ENCODE measurements at regions not wholly inside any gene's neighbourhood (a gene's known extent, or its start where the extent isn't known, plus 50 kb on each side); places are given as distances from the start of the nearest gene placed in this dataset.
"Not testable (repeated sequence)": the region's sequence is repeated elsewhere in the genome, so short reads cannot be mapped to it uniquely, and the experiment has no call there.

DNA sequence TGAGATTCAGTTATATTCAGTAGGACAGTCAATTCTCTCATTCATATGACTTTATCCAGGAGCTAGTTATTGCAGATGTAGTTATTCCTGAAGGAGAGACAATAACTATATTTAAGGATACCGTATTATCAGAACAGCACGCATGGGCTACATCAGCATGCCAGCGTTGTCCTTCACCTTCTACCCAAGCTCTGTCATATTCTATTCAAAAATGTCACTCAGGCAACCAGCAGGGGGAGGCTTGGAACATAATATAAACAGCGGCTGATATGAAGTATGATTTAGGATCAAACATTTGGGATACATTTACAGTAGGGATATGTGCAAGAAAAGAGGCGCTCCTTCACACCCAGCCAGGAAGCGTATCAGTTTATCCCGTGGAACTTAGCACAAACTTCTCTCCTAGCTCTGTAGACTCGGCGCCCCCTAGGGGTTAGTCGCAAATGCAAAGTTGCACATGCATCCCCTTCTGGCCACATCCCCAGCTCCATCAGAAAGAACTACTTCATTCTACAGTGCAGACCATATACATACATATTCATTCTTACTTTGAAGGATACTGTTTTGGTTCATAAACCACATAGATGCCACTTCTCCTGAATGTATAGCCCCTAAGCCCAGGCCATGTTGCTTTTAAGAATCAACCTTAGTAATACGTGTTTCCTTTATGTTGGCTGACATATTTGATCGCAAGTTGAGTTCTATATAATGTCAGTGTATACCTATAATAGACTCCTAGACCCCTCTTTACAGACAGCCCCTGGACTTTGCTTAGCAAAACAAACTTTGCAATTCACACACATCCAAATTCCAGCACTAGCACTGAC, 759.4 kb downstream of the ADCYAP1 start:
- DNase-seq (ENCODE audit: low read depth): no peak

GRCh38 chr18:1665079-1665478, 760.4 kb downstream of the ADCYAP1 start:
- DNase-seq (ENCODE audit: low read depth): no peak

GRCh38 chr18:1668279-1668678, 763.6 kb downstream of the ADCYAP1 start:
- no peak for DNase-seq (ENCODE audit: low read depth)

- DNase-seq (ENCODE audit: low read depth): not testable (repeated sequence)
These were observed 767.0 kb downstream of the ADCYAP1 start for GRCh38 chr18:1671710-1672109.

DNA sequence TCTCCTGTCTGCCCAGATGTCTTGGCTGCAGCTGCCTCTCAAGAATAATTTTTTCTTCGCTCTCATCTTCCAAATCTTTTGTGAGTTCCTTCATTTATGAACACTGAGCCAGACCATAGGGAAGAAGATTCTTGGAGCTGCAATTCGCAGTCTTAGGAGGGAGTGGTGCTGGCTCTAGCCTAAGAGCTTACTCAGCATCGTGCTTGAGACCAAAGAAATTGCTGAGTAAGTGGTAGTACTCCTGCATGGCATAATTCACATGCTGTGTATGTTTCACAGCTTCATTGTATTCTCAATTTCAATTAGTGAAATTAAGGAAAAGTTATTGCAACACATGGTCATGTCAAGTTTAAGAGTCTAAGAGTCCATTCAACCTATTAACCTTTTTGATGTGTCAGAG, 771.7 kb downstream of the ADCYAP1 start:
- DNase-seq (ENCODE audit: low read depth): no peak

DNA sequence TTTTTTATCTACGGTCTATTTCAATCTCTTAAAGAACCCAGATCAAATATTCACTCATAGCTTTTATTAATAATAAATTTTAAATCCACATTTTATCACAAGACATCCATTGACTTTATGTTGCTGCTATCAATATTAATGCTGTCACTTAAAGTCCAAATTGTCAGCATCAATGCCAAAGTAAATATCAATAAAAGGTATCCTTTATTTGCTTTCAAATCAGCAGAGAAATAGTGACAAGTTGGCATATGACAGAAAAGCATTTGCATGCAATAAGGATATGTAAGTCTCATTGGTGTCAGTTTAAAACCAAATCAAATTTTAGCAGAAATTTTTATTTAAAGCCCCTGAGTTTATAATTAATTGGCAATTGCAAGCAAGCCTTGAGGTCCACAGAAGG, 775.4 kb downstream of the ADCYAP1 start:
- DNase-seq (ENCODE audit: low read depth): no peak

DNA sequence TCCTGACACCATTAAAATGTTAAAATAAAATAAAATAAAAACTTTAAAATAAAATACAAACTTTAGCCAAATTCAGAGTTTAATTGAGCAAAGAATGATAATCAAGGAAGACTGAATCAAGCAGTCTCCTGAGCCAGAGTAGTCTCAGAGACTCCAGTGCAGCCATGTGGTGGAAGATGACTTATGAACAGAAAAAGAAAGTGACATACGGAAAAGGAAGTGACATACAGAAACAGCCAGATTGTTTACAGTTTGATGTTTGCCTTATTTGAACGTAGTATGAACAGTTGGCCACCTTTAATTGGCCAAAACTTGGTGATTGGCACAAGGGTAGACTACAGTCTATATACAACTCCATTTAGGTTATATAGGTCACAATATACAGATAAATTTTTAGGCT, 787.2 kb downstream of the ADCYAP1 start:
- no peak for DNase-seq (ENCODE audit: low read depth)

DNA sequence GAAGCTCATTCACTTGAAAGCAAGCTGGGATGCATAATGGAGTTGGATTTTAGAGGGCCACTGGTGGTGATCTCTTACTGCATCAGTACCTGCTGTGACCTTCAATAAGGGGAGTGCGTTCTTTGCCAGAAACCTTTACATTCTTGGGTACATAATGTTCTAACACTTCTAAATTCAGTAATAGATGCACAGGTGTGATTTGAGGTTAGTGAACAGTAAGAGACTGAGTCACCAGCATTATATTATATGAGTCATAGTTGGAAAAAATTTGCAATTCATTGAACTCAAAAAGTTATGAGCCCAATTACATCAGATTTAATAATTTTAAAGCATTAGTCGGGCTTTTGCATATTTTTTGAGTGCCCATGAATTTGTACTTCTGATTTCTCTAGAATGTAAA, 803.3 kb downstream of the ADCYAP1 start:
- no peak for DNase-seq (ENCODE audit: low read depth)

DNA sequence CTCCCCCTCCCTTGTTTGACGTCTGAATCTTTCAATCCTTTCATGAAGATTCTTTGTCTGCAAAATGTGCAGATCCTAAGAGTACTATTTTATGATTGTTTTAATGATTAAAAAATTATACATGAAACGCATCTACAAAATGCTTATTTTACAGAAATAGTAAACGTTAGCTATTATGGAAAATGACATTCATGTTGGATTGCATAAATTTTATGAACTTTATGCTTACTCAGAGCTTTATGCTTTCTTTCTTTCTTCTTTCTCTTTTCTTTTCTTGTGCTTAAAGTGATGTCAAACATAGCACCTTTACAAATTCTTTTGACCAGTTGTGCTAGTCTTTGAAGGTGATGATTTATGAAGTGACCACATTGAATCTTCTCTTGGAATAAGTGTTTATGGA, 805.4 kb downstream of the ADCYAP1 start:
- no peak for DNase-seq (ENCODE audit: low read depth)

DNA sequence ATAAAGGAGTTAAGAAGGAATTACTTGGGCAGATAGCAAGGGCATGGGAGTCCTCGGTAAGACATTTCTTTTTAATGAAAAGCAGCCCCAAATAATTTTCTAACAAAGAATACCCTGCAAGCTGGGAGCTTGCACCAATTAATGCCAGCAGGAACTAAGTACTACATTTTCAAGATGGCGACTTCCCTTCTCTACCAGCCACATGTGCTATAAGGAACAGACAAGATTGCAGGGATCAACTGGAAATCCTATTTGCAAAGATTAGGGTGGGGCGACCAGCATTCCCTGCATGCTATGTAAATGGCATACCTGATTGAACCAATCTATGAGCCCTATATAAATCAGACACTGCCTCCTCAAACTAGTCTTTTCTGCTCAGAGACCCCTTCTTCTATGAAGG, 827.5 kb downstream of the ADCYAP1 start:
- no peak for DNase-seq (ENCODE audit: low read depth)

GRCh38 chr18:1746131-1746530, 825.2 kb downstream of the METTL4 start:
- DNase-seq (ENCODE audit: low read depth): no peak

DNA sequence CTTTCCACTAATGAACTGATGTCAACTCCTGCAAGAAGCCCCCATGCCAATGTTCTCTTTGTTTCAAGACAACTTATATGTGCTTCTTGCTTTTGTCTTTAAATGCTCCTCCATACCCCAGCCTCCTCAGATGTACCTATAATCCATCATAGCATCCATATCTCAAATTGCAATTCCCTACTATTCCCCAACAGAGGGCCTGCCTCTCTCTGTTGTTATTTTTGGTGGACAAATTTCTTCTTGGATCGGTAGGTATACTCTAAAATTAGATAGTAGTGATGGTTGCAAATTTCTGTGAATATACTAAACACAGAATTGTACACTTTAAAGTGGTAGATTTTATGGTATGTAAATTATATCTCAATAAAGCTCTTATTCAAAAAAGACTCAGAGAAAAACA, 820.1 kb downstream of the METTL4 start:
- no peak for DNase-seq (ENCODE audit: low read depth)

DNA sequence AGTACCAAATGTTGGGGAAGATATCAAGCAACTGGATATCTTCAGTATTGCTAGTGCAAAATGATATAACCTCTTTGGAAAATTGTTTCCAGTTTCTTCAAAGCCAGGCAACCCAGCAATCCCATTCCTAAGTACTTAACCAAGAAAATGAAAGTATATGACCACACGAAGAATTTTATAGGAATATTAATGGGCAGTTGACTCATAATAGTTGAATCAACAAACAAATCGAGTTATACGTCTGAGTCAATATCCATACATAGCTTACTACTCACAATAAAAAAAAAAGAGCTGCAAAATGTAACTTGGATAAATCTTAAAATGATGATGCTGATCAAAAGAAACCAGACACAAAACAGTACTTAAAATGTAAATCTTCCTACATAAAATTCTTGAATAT, 810.4 kb downstream of the METTL4 start:
- DNase-seq (ENCODE audit: low read depth): no peak

- DNase-seq (ENCODE audit: low read depth): no peak
These were observed 797.0 kb downstream of the METTL4 start for GRCh38 chr18:1774261-1774660.

GRCh38 chr18:1777843-1778242, 793.5 kb downstream of the METTL4 start:
- DNase-seq (ENCODE audit: low read depth): no peak

- no peak for DNase-seq (ENCODE audit: low read depth)
These were observed 792.7 kb downstream of the METTL4 start for GRCh38 chr18:1778496-1779178.

DNA sequence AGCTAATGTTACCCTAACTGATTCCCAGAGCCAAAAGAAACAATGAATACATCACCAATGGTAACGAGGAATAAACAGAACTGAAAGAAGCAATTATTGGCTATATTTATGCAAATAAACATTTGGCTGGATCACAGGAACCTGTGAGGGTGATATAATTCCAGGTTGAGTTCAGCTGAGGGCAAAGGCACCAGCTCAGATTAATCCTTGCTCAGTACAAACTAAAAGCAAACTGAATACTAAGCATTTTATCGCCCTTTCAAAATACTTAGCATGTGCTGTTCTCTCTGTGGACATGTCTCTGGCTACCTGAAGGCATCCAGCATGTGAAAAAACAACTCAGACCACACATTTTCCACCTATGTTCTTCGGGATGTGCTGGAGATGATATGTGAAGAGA, 791.7 kb downstream of the METTL4 start:
- DNase-seq (ENCODE audit: low read depth): no peak

- DNase-seq (ENCODE audit: low read depth): no peak
These were observed 787.2 kb downstream of the METTL4 start for GRCh38 chr18:1784113-1784512.

GRCh38 chr18:1785980-1786379, 785.3 kb downstream of the METTL4 start:
- DNase-seq (ENCODE audit: low read depth): not testable (repeated sequence)

DNA sequence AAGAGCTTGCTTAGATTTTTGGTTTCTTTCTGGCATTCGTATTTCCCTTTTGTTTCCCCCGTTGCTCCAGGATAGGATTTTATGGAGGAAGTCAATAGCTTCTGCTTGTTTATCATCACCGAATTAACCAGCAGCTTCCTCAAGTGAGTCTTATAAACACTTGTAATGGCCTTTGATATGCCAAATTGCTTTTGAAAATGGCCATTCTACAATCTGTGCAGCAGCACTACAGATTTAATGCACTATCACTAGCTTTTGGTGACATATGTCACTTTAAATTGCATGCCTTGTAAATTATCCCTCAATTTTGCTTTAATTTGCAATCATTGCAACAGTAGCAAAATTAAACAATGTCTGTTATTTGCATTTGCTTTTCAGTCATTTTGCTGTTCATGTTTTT, 774.7 kb downstream of the METTL4 start:
- no peak for DNase-seq (ENCODE audit: low read depth)

DNA sequence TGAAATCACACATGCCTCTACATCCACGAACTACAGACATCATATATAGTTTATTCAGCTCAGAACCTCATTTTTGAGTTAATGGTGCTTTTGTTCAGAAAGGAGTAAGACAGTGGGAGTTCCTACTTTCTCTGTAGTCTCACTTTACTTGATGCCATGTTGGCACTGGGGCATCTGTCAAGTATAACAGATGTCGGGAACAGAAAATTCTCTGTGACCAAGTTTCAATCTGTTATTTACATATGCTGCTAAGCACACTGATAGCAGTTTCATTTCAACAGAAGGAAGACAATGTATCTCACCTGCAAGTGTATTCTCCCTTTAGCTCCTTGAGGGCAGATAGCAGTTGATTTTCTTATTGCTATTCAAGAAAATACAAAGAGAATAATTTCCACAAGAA, 774.1 kb downstream of the METTL4 start:
- no peak for DNase-seq (ENCODE audit: low read depth)

DNA sequence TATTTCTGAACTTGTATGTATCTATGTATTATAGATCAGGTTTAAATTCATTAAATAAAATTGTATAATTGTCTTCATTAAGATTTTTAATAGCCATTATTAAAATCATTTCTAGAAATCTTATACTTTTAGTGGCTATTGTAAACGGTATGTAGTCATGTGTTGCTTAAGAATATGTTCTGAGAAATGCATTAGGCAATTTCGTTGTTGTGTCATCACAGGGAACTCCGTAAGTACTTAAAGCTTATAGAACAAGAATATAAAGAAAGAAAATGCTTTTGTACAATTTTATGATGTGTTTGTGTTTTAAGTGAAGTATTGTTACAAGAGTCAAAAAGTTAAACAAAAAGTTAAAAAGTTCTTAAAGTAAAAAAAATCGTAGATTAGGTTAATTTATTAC, 765.8 kb downstream of the METTL4 start:
- DNase-seq (ENCODE audit: low read depth): no peak

GRCh38 chr18:1806884-1807615, 764.3 kb downstream of the METTL4 start:
- DNase-seq (ENCODE audit: low read depth): no peak
